ENCODE measurements at regions not wholly inside any gene's neighbourhood (a gene's known extent, or its start where the extent isn't known, plus 50 kb on each side); places are given as distances from the start of the nearest gene placed in this dataset.

GRCh38 chr7:49376817-49377375 lies 396.5 kb upstream of the VWC2 start:
- TF ChIP-seq EZH2 (IDR thresholded peaks at IDR 0.05) (no peak), POLR2AphosphoS5 (IDR thresholded peaks at IDR 0.05; ENCODE audit: borderline replicate concordance, low read depth, low read length) (no peak)
